GM04503 (cell line): ENCODE measurements at regions not wholly inside any gene's neighbourhood (a gene's known extent, or its start where the extent isn't known, plus 50 kb on each side); places are given as distances from the start of the nearest gene placed in this dataset.

Experiments
- DNase-seq: peaks from one replicate; pipeline ENCODE4 v3.0.0-alpha.2; 2012; ENCODE audit warnings: low read depth

GRCh38 chr19:28534766-28535351, 678.1 kb downstream of the UQCRFS1 start:
- DNase-seq = no peak

- no peak for DNase-seq
Measured at GRCh38 chr19:28532765-28533341, 680.1 kb downstream of the UQCRFS1 start.

GRCh38 chr19:28531979-28532378, 681.0 kb downstream of the UQCRFS1 start:
- no peak for DNase-seq

GRCh38 chr19:28530406-28531035, 682.4 kb downstream of the UQCRFS1 start:
- no peak for DNase-seq

DNA sequence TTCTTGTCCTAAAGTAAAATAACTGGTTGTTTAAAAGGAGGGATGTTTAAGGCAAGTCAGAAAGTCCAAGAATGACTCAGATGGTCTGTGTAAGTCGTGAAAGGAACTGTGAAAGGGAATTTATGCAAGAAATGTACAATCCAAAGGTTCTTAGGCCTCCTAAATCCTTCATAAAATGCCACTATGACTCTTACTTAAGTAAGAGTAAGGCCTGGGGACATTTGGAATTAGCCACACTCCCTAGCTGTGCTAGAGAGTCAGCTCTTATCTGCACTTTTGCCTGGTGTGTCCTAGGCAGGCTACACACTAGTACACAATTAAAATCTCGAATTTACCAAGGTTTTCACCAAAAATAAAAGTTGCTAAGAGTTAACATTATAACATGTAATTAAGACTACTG, 686.9 kb downstream of the UQCRFS1 start:
- DNase-seq = no peak

DNA sequence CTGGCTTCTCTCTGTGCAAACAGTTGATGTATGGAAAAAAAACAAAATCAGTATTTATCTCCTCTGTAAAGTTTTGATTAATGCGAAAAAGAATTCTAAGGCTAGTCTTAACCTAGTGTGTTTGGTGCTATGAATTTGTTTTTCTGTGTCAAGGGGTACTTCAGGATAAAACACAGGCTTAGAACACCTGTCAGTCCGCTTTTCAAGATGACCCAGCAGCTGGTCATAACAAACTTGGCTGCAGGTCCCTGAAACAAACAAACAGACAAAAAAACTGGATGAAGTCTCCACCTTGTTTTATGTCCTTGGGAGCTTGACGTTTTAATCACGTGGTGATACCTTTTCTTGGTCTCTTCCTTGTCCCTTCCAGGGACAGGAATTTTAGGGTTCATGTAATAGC, 689.3 kb downstream of the UQCRFS1 start:
- no peak for DNase-seq

GRCh38 chr19:28522545-28522922, 690.4 kb downstream of the UQCRFS1 start:
- DNase-seq = no peak

DNA sequence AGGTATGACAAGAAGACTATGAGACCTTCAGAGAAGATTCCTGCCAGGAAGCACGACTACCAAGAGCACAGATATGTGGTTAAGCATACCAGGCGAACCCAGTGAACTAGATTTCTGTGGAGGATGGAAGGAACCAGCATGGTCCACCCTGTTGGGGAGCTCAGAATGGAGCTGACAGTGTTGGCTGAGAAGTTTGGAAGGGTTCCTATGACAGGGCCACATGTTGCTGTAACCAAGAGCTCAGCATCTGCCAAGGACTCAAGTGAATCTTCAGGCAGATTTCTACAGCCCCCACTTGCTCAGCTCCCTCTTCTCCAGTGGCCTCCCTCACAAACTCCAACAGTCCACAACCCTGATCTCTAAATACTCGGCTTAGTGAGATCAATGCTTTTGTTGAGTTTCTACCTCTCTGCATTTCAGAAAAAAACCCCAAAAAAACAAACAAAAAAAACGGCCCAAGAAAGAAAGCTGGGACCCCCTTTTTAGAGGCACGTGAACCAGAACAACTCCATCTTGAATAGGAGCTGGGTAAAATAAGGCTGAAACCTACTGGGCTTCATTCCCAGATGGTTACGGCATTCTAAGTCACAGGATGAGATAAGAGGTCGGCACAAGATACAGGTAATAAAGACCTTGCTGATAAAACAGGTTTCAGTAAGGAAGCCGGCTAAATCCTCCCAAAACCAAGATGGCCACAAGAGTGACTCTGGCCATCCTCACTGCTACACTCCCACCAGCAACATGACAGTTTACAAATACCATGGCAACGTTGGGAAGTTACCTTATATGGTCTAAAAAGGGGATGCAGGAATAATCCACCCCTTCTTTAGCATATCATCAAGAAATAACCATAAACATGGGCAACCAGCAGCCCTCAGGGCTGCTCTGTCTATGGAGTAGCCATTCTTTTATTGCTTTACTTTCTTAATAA, 691.1 kb downstream of the UQCRFS1 start:
- no peak for DNase-seq

GRCh38 chr19:28520998-28521568, 691.9 kb downstream of the UQCRFS1 start:
- no peak for DNase-seq

- no peak for DNase-seq
Measured at GRCh38 chr19:28519952-28520861, 692.7 kb downstream of the UQCRFS1 start.

DNA sequence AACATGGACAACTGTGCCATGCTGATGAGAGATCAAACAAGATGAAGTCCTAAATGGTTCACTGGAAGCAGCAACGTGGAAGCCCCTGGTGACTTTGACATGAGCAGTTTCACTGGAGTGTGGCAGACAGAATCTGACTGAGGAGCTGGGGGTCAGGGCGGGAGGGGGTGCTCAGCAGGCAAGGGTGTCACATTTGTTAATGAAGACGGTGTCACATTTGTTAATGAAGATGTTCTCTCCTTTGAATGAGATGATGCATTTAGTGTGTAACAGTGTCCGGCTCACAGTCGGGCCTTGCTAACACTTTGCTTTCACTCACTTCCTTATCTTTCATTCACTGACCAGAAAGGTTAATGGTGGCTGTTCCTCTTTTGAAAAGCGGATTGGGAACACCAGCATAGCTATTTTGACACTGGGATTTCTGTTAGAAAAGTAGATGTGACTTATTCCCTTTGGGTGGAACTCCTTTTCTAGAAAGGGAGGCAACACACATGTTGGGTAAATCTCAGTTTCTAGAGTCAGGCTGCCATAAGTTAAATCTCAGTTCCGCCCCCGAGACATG, 693.7 kb downstream of the UQCRFS1 start:
- no peak for DNase-seq

GRCh38 chr19:28516415-28516872, 696.5 kb downstream of the UQCRFS1 start:
- no peak for DNase-seq

GRCh38 chr19:28514166-28514565, 698.8 kb downstream of the UQCRFS1 start:
- DNase-seq = no peak

- DNase-seq = no peak
Measured at GRCh38 chr19:28511655-28512054, 701.3 kb downstream of the UQCRFS1 start.

GRCh38 chr19:28509079-28509895, 703.7 kb downstream of the UQCRFS1 start:
- no peak for DNase-seq

- no peak for DNase-seq
Measured at GRCh38 chr19:28508666-28509065, 704.3 kb downstream of the UQCRFS1 start.

DNA sequence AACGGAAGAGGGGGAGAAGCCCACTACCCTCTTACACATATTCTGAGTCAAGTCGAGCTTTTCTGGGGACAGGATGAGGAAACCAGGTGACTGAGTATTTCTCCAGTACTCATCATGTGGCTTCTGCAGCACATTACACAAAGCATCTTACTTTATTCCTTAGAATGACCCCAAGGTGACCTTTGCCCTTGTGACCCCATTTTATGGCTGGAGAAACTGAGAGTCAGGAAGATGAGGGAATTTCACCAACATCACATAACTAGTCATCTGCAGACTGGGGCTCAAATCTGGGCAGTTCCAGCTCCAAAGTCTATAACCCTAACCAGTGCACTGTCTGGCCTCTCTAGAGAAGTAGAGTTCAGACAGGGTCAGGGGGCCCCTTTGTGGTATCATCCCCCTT, 707.0 kb downstream of the UQCRFS1 start:
- DNase-seq = no peak

DNA sequence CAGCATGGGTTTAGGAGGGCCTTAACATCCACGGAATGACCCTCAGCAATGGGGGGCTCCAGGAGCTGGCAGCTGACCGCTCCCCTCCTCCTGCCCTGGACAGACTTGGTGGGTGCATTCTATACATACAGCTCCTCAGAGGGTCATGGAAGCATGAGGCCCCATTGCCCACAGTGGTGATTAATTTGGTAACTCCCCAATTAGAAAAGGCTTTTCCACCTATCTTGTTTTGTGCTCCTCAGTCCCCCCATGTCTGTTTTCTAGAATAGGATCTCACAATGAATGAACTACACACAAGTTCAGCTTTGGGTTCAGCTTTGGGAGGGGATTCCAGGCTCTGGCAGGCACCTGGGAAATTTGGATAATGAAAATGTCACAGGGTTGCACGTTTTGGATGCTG, 707.8 kb downstream of the UQCRFS1 start:
- no peak for DNase-seq

GRCh38 chr19:28504727-28505126, 708.2 kb downstream of the UQCRFS1 start:
- no peak for DNase-seq

DNA sequence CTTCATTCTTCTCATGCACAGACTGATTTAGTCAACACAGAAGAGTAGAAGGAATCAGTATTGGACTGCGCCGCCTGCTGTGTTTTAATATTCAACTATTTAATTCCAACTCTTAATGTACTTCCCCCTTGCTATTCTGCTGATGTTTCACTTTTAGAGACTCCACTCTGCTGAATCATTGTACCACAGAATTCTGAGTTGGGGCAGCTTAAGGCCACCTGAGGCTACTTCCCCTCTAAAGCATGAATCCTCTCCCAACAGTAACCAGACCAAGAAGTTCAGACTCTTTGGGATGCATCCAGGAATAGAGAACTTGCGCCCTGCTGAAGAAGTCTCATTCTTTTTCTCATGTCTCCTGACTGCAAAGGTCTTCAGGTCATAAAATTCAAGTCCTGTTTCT, 708.8 kb downstream of the UQCRFS1 start:
- DNase-seq = no peak
